GM12872 (cell line): ENCODE measurements at regions not wholly inside any gene's neighbourhood (a gene's known extent, or its start where the extent isn't known, plus 50 kb on each side); places are given as distances from the start of the nearest gene placed in this dataset.

Experiments
- TF ChIP-seq, protein P1 (sequence below): IDR thresholded peaks from 3 replicates; pipeline ENCODE4 v1.5.1; 2011; ENCODE audit warnings: low read depth, mild to moderate bottlenecking, low read length, moderate library complexity; ENCODE audit not compliant: insufficient read depth

DNA sequence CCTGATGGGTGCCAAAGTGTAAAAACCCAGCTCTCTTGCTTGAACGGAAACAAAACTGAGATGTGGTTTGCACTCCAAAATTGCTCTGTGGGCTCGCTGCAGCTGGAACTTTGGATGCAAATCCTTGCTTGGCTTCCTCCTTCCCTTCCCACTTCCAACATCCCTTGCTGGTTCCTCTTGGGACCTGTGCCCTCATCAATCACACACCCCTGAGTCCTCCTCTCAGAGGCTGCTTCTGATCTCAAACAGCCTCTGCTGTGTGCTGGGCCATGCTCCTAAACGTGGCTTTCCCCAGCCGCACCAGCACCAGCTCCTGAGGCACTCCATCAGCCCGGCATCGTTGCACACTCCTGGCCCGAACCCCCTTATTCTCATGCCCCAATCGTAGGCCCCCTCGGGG is 124.3 kb upstream of the RAB4A start:
- TF ChIP-seq, protein P1, sequence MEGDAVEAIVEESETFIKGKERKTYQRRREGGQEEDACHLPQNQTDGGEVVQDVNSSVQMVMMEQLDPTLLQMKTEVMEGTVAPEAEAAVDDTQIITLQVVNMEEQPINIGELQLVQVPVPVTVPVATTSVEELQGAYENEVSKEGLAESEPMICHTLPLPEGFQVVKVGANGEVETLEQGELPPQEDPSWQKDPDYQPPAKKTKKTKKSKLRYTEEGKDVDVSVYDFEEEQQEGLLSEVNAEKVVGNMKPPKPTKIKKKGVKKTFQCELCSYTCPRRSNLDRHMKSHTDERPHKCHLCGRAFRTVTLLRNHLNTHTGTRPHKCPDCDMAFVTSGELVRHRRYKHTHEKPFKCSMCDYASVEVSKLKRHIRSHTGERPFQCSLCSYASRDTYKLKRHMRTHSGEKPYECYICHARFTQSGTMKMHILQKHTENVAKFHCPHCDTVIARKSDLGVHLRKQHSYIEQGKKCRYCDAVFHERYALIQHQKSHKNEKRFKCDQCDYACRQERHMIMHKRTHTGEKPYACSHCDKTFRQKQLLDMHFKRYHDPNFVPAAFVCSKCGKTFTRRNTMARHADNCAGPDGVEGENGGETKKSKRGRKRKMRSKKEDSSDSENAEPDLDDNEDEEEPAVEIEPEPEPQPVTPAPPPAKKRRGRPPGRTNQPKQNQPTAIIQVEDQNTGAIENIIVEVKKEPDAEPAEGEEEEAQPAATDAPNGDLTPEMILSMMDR = no peak

DNA sequence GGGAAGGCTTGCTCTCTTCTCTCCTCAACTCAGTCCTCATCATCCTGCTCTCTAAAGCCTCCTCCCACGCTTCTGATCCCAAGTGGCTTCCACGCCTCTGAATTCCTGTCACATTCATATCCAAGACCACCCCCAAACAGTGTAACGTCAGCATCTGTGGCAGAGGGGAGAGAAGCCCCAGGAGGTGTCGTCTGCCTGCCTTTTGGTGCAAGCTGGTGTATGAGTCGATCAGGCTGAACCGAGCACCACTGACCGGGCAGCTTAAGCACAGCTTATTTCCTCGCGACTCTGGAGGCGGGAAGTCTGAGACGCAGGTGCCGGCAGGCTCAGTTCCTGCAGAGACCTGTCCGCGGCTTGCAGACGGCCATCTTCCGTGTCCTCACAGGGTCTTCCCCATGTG is 123.8 kb upstream of the RAB4A start:
- TF ChIP-seq, protein P1 = no peak

DNA sequence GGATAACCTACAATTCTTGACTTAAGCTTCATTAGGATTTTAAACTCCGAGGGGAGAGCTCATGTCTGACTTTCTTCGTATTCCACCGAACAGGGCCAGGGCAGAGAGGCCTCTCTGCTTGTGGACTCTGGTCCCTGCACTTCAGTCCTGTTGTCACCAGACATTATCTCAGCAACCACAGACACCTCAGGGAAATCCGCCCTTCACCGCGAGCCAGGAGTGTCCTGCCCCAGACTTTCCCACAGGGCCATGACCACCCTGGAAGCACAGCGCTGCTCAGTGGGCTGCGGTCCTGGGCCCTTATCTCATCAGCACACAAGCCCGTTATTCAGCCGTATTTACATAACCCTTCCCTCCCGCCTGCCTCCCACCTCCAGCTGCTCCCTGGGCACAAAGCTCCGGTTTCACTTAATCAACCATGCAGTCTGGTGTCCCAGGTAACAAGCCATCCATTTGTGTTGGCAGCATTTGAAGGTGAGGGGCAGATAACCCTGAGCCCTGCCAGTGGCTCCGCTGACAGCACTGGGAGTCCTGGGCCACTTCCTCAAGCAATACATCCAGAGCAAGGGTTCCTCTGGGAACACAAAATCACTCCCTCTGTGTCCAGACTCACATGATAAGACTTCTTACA is 122.8 kb upstream of the RAB4A start:
- TF ChIP-seq, protein P1 = no peak

DNA sequence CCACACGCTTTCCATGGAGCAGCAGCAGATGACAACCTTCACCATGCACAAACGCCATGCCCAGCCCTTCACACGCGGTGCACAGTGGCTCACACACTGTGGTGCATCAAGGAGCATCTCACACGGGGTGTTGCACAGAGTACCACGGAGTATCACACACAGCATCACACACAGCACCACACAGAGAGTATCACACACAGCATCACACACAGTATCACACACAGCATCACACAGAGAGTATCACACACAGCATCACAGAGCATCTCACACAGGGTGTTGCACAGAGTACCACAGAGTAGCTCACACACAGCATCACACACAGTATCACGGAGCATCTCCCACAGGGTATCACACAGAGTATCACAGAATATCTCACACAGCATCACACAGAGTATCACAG is 122.2 kb upstream of the RAB4A start:
- TF ChIP-seq, protein P1 = no peak

DNA sequence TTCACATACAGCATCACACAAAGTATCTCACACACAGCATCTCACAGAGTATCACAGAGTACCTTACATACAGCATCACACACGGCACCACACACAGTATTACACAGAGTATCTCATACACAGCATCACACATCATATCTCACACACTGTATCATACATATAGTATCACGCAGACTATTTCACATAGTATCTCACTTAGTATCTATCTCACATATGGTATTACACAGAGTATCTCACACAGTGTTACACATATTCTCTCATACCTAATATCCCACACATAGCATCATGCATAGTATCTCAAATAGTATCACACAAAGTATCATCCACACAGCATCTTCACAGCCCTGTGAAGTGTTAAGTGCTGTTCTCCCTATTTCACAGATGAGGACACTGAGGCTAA is 121.5 kb upstream of the RAB4A start:
- TF ChIP-seq, protein P1 = no peak

DNA sequence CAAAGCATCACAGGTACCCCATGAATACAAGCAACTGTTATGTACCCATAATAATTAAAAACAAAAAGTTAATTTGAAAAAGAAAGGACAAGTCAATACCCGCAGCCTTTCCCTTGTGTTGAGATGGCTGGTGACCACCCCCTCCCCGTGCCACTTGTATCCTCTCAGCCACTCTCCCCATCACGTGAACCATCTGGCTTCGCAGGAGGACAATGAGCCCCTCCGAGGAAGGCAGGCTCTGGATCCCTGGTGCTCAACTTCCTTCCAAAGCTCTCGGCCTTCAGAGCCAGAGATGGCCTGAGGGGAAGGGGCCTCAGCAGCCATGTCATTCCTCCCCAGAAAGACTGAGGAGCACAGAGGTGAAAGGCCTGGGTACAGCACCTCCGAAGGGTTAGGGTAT is 120.4 kb upstream of the RAB4A start:
- TF ChIP-seq, protein P1 = no peak

DNA sequence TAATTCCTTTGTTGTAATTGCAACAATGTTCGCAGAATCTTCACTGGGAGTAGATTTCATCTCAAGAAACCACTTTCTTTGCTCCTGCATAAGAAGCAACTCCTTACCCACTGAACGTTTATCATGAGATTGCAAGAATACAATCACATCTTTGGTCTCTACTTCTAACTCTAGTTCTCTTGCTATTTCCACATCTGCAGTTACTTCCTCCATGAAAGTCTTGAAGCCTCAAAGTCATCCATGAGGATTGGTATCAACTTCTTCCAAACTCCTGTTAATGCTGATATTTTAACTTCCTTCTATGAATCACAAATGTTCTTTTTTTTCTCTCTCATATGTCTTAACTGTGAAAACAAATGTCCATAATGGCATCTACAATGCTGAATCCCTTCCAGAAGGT is 118.6 kb upstream of the RAB4A start:
- TF ChIP-seq, protein P1 = no peak
